H1 (cell line): ENCODE measurements at regions not wholly inside any gene's neighbourhood (a gene's known extent, or its start where the extent isn't known, plus 50 kb on each side); places are given as distances from the start of the nearest gene placed in this dataset.

Source experiments
- ASH2L ChIP-seq: fragments of 200-600, 300-600 bp; sonication (generic); IDR thresholded peaks from one replicate; pipeline ENCODE4 v1.7.1; 2017; ENCODE audit warnings: low read length
- TF ChIP-seq, protein P1 (sequence below): fragments of 300-600 bp; sonication (generic); IDR thresholded peaks from 2 replicates; pipeline ENCODE4 v1.7.1; 2012; ENCODE audit warnings: low read length, moderate library complexity, mild to moderate bottlenecking, inconsistent platforms; ENCODE audit not compliant: insufficient replicate concordance

DNA sequence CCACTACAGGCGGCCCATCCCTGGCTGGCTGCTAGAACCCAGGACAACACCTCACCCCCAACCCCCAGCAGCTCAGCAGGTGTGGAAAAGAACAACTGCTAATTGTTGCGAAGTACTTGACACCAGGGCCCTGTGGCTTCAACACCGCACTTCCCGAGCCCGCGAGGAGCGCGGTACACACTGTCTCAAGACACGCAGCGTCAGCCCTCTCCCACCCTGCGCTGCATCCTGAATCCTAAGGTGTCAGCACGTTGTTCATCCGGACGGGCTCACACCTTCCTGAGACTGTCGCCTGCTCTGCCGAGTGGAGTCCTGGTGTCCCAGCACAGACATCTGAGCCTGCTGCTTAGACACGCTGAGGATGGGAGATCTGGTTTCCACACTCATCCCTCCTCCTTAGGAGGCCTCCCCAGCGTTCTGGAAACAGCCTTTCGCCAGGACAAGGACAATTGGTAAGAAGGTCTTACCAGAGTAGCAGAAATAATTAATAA lies 1336.2 kb downstream of the BRD1 start (continued):
- TF ChIP-seq, protein P1, sequence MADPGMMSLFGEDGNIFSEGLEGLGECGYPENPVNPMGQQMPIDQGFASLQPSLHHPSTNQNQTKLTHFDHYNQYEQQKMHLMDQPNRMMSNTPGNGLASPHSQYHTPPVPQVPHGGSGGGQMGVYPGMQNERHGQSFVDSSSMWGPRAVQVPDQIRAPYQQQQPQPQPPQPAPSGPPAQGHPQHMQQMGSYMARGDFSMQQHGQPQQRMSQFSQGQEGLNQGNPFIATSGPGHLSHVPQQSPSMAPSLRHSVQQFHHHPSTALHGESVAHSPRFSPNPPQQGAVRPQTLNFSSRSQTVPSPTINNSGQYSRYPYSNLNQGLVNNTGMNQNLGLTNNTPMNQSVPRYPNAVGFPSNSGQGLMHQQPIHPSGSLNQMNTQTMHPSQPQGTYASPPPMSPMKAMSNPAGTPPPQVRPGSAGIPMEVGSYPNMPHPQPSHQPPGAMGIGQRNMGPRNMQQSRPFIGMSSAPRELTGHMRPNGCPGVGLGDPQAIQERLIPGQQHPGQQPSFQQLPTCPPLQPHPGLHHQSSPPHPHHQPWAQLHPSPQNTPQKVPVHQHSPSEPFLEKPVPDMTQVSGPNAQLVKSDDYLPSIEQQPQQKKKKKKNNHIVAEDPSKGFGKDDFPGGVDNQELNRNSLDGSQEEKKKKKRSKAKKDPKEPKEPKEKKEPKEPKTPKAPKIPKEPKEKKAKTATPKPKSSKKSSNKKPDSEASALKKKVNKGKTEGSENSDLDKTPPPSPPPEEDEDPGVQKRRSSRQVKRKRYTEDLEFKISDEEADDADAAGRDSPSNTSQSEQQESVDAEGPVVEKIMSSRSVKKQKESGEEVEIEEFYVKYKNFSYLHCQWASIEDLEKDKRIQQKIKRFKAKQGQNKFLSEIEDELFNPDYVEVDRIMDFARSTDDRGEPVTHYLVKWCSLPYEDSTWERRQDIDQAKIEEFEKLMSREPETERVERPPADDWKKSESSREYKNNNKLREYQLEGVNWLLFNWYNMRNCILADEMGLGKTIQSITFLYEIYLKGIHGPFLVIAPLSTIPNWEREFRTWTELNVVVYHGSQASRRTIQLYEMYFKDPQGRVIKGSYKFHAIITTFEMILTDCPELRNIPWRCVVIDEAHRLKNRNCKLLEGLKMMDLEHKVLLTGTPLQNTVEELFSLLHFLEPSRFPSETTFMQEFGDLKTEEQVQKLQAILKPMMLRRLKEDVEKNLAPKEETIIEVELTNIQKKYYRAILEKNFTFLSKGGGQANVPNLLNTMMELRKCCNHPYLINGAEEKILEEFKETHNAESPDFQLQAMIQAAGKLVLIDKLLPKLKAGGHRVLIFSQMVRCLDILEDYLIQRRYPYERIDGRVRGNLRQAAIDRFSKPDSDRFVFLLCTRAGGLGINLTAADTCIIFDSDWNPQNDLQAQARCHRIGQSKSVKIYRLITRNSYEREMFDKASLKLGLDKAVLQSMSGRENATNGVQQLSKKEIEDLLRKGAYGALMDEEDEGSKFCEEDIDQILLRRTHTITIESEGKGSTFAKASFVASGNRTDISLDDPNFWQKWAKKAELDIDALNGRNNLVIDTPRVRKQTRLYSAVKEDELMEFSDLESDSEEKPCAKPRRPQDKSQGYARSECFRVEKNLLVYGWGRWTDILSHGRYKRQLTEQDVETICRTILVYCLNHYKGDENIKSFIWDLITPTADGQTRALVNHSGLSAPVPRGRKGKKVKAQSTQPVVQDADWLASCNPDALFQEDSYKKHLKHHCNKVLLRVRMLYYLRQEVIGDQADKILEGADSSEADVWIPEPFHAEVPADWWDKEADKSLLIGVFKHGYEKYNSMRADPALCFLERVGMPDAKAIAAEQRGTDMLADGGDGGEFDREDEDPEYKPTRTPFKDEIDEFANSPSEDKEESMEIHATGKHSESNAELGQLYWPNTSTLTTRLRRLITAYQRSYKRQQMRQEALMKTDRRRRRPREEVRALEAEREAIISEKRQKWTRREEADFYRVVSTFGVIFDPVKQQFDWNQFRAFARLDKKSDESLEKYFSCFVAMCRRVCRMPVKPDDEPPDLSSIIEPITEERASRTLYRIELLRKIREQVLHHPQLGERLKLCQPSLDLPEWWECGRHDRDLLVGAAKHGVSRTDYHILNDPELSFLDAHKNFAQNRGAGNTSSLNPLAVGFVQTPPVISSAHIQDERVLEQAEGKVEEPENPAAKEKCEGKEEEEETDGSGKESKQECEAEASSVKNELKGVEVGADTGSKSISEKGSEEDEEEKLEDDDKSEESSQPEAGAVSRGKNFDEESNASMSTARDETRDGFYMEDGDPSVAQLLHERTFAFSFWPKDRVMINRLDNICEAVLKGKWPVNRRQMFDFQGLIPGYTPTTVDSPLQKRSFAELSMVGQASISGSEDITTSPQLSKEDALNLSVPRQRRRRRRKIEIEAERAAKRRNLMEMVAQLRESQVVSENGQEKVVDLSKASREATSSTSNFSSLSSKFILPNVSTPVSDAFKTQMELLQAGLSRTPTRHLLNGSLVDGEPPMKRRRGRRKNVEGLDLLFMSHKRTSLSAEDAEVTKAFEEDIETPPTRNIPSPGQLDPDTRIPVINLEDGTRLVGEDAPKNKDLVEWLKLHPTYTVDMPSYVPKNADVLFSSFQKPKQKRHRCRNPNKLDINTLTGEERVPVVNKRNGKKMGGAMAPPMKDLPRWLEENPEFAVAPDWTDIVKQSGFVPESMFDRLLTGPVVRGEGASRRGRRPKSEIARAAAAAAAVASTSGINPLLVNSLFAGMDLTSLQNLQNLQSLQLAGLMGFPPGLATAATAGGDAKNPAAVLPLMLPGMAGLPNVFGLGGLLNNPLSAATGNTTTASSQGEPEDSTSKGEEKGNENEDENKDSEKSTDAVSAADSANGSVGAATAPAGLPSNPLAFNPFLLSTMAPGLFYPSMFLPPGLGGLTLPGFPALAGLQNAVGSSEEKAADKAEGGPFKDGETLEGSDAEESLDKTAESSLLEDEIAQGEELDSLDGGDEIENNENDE: no peak
- TF ChIP-seq ASH2L: no peak
- TF ChIP-seq, all 59 proteins: peak for 2
